AML-193 (cell line): ENCODE measurements at regions not wholly inside any gene's neighbourhood (a gene's known extent, or its start where the extent isn't known, plus 50 kb on each side); places are given as distances from the start of the nearest gene placed in this dataset.

Experiments
- DNase-seq, 2 experiments: peaks; one replicate each; lab custom pipeline; 2025; lab: John Stamatoyannopoulos, UW

DNA sequence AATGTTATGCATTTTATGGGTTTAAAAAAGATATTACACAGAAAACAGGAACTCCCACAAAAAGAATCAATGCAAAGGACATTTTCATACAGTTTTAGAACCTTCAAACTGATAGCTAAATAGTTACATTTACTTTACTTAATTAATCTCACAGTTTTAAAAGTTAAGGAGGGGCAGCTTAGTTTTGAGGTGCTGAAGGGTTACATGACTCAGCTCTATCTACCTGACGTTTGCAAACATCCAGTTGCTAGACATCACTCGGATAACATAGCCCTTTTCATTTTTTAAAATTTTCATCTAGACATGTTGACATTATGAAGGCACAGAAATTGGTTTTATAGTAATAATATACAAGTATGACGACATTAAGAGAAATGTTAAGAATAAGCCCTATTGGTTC lies 53.7 kb upstream of the HSD17B12 start:
- DNase-seq, result no peak
